Ureter (tissue), 1 donor: ENCODE measurements at regions not wholly inside any gene's neighbourhood (a gene's known extent, or its start where the extent isn't known, plus 50 kb on each side); places are given as distances from the start of the nearest gene placed in this dataset.

Source experiments
- DNase-seq: peaks from one replicate; pipeline ENCODE4 v3.0.0-alpha.2; 2020; ENCODE audit warnings: low spot score
- donor health status: DM: yes; HTN: yes; CAD: no.

DNA sequence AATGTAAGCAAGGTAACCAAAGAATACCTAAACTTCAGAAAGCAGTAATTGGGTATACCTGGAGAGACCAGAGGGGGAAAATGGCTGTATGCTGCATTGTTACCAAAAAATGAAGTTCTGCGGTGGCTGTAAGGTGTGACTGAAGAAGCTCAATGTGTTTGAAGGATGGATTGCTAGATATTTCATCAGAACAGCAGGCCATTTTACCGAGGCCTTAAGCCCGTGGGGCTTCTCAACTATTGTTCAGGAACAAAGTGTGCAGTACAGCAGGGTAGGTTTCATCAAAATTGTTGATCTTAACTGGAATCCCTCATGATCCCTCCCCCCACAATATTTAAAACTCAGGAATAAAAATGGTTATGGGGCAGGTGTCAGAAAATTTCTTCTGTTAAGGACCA is 204.0 kb upstream of the GHITM start:
- no peak for DNase-seq

DNA sequence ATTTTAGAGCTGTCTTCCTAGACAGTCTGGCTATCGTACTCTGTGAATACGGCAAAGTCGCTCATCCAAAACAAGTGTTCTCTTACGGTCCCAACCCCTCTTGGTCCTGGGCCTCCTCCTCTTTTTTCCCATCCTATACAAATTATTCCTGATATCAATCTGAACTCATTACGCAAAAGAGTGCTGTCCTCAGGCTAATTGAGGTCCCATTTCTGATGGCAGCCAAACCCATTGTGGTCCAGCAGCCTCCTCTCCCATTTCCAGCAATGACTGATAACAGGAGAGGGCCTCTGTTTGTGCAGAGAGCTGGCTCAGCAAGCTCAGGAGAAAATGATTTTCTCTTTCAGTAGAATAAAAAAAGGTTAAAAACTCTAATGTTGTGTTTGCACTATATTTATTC is 203.4 kb upstream of the GHITM start:
- DNase-seq = no peak

DNA sequence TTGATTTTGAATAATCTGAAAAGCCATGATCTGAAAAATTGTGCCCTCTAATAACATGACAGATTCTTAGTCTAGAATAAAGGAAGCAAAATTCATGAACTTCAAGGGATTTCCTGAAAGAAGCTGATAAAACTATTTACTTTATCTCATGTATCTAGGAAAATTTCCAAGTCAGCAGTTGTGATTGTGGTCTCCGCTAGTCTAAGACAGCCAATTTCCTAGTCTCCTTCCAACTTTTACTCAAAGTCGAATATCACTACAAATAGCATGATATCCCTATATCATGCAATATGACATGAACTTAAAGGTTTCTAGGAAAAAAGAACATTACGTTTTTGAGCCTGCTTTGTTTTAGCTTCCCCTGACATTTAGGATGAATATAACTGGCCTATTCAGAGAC is 202.1 kb upstream of the GHITM start:
- DNase-seq = no peak

DNA sequence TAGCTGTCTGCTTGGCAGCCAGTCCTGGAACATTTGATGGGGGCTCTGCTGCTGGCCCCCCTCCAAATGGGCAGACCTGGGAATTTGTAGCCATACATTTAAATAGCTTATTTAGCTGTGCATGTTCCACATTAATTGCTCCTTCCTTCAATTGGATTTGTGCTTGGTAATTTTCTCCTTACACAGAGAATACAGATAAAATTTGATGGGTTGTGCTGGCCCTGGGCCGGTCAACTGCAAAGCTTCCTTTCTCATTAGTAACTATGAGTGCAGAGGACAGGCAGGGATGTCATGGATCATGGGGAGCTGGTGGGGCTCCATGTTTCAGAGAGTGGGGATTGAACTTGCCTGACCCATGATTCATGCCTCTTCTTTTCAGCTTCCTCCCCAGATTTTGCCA is 201.5 kb upstream of the GHITM start:
- DNase-seq = no peak

DNA sequence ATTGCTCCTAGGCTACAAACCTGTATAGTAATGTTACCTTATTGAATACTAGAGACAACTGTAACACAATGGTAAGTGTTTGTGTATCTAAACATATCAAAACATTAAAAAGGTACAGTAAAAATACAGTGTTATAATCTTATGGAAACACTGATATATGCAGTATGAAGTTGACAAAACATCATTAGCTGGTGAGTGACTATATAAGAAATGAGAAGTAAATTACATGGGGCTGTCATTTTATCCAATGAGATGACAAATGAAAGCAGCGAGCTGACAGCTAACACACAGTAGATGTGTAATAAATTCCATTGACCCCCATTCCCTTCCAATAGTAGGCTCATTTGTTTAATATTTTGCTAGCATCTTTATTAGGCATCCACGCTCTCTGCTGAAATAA is 198.1 kb upstream of the GHITM start:
- no peak for DNase-seq

DNA sequence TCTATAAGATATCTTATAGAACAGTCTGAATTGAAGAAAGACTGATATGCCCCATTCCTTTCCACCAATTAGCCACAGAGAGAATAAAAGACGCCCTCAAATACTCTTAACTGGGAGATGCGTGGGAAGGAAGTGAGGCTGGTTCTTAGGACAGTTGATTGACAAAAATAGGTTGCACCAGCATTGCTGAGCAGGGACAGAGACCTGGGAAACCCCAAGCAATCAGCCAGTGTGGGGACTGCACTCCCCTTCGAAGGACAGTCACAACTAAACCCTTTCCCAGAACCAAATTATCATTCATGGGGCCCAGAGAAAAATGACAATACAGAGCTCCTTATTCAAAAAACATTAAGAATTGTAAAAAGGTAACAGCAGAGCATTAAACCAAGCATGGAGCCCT is 196.9 kb upstream of the GHITM start:
- DNase-seq = no peak

DNA sequence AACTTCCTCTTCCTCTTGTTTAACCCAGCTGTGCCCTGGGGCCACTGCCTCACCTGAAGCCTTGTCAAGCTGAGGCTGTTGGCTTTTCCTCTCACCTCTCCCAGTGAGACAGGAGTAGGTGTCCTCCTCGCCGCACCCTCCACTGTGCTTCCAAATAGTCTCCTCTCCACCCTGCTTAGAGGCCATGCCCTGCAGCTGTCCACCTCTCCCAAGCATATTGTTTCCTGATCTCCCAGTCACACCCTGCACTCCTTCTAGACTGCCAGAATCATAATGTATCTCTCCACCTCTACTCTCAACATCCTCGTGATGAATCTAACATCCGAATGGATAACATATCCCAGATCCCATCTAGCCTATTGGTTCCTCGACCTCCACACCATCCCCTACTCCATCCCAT is 196.3 kb upstream of the GHITM start:
- no peak for DNase-seq

DNA sequence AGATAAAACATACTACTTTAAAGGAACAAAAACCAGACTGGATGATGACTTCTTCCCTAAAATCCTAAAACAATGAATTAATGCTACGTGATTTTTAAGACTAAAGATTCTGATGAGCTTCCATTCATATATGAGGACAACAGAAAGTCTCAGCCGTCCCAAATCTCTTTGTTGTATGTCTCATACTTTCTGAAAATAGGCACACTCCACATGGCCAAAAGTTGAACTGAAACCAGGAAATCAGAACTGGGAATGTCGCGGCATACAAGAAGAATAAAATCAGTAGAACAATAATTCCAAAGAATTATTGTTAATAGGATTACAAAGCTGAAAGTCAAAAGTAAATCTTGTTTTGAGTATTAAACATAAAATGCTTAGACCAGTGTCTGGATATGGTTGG is 195.4 kb upstream of the GHITM start:
- DNase-seq = no peak

DNA sequence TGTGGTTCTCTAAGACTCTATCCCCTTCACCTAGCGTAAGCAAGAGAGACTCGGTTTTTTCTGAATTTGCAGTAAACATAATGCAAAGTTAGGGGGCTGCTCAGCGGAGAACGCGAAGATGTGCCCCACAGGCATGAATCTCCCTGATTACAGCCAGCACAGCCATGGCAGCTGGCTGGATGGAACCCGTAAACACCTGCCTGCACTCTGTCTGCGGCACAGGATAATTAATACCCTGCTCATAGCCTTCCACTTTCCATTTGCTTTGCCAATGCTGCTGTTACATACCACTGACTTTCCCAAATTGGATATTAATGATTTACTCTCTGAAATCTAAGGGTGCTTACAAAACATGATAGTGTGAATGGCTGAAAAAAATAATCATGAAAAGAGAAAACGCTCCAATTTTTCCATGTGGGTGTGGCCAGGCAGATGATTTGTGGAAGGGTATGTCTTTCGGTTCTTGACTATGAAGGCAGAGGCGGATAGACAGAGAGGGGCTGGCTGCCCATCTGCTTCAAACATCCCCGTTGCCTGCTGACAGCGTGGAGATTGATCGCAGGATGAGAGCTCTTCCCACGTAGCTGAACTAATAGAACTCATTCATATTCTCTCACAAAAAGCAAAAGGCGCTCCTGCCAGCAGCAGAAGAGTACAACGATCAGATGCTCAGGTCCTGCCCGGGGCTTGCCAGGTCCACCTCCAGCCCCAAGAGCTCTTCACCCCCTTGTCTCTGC is 193.2 kb upstream of the GHITM start:
- no peak for DNase-seq

DNA sequence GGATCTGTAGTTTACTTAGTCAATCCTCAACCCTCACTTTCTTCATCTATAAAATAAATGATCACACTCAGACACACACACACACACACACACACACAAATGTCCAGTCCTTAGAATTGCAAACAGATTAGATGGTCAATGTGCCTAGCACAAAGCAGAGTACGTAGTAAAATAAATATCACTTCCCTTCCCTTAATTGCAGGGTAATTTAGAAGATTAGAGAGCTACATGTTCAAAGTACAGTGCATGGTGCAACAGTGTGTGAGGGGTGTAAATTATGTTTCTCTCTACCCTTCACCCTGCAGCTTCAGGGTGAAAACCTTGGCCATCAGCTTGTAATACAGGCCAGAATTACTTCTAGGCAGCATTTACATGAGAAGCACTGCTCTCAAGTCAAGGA is 187.0 kb upstream of the GHITM start:
- DNase-seq = no peak

DNA sequence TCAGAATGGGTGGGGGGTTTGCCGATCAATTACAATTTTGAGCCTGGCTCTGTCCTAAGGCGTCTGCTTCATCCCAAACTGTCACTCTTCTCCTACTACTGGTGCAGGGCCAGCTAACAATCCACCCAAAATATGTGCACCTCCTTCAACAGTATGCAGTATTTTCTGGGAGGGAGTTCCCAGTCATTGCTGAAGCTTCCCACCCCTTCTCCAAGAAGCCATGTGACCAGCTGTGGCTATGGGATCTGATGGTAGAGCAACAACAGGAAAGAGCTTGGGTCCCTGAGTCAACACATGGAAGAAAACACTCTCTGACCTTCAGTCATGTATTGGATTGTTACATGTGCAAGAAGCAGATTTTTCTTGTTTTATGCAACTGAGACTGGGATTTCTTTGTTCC is 185.7 kb upstream of the GHITM start:
- no peak for DNase-seq

DNA sequence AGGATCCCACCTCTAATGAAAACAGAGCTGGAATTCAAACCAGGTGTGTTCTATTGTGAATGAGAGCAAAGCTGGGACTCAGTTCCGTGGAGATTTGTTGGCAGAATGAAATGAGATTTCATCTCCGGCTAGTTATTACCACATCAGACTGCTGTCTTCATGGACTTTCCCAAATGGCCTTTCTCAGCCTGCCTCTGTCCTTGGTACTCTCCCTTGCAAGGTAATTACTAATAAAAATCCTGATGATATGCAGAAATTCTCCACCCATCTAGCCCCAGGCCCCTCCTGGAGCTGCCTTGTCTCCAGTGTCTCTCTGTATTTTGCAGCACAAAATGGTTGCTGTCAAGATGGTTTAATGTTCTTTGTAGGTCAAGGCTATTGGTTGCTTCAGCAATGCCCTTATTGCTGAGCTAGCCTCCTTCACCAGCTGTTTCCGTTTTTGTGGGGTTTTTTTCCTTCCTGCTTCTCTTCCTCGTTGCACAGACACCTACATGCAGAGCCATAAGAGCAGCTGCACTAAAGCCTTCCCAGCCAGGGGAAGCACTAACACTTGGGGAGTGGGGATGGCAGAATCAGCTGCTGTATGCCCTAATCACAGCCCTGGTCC is 185.0 kb upstream of the GHITM start:
- no peak for DNase-seq

DNA sequence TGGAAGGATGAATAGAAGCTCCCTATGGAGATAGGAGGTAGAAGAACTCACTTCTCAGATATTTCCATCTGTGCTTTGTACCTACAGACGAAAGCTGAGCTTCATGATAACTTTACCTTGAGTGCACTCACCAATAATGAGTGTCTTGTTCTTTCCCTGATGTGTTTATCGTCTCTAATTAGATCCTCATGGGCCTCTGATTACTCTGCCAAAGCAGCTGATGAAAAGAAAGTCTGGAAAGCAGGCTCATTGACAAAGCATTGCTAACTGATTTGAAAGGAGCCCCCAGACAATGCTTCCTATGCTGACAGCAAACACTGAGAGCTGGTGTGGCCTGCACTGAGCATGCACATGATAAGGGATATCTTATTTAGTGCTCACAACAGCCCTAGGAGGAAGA is 183.9 kb upstream of the GHITM start:
- DNase-seq = no peak

DNA sequence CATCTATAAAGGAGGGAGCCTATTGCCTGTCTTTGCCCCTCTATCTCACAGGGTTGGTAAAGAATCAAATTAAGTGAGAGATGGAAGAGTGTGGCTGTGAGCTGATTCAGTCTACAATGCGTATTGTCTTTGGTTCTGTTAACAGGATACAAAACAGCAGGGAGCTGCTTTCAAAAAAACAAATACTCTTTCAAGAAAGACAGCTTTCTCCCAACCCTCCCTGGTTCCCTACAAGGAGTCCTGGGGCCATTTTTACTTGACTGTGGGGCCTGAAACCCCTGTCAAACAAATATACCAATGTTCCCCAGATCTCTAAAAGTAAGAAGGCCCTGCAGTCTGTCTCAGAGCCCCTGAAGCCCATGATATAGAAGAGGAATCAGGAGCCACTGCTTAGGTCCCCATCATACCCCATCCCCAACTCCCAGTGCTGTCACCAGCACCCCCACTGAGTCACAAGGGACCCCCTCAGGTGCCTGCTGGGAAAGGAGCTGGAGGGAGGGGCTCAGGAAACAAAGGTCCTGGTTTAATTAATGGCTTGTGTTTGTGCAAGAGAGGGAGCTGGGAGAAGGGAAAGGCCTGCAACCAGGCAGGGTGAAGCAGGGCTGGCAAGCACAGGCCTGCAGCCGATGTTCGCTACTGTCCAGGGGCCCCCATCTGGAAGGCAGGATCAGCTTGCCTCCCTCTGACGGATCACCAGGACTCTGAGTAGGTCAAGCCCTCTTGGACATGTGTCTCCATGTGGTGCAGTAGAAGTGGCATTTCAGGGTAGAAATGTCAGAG is 182.0 kb upstream of the GHITM start:
- no peak for DNase-seq

DNA sequence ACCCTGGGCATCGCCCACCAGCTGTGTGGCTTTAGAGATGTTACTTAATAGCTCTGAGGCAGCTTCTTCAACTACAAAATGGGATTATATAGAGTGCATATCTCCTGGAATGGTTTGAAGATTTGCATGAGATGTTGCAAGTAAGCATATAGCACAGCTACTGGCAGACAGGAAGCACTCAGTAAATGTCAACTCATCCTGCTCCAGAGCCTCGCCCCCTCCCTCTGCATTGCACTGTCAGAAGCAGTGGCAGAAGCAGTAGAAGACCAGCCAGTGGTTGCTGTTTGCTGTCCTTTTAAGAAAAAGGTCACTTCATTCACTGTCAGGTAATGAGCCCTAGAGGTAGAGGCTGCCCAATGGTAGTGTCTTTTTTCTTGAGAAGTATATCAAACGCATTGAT is 180.0 kb upstream of the GHITM start:
- DNase-seq = no peak

DNA sequence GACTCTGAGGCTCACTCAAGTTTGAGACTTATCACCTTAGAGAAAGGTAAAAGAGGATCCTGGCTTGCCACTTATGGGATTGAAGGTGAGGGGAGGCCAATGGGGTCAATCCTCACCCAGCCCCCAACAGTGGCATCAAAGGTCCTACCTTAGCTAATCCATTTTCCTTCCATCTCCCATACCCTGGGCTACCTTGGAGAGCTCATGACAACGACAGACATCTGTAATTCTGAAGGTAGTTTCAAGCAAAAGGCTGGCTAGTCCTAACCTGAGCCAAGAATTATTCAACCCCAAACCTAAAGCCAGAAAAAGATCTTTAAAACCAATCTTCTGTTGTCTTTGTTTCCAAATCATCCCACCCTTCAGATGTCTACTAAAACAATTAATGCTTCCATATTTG is 179.2 kb upstream of the GHITM start:
- no peak for DNase-seq

DNA sequence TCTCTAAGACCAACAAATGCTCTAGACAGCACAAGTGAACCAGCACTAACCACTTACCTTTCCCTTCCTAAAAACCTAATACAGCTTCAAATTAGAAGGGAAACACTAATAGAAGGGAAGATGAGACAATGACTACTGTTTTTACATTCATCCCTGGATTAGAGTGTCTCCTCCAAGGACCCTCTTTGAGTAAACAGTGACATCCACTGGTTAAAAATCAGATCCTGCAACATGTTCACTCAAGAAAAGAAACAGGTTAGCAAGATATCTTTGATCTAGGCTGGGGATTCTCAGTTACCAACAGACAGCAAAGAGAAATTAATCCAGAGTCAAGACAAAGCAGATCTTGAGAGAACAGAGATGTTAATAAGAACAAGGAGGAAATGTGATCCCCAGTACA is 177.7 kb upstream of the GHITM start:
- DNase-seq = no peak

DNA sequence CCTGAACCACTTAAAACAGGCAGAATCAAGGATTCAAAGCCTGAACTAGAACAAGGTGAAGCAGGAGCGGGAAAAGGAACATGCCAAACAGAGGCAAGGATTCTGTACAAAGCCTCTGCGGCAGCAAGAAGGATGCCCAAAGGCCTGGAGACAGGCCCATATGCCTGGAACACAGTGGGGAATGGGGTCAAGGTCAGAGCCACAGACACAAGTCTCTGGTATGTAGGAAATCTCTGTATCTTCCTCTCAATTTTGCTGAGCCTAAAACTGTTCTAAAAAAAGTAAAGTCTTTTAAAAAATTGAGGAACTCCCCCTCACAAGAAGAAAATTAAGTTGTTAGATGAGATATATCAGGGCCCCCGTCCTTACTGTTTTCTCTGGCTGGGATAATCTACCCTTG is 175.9 kb upstream of the GHITM start:
- no peak for DNase-seq

DNA sequence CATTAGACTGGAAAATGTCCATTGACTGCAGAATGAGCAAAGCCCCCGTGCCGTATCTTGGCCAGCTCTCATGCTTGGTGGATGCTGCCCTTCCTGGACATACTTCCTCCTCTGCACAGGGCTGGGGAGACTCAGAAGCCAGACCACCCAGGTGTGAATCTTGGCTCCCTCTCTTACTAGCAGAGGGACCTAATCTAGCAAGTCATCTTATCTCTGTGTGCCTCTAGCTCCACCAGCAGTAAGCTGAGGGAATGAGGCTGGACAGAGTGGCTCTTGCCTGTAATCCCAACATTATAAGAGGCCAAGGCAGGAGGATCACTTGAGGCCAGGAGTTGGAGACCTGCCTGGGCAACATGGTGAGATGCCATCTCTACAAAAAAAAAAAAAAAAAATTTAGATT is 173.8 kb upstream of the GHITM start:
- DNase-seq = no peak

DNA sequence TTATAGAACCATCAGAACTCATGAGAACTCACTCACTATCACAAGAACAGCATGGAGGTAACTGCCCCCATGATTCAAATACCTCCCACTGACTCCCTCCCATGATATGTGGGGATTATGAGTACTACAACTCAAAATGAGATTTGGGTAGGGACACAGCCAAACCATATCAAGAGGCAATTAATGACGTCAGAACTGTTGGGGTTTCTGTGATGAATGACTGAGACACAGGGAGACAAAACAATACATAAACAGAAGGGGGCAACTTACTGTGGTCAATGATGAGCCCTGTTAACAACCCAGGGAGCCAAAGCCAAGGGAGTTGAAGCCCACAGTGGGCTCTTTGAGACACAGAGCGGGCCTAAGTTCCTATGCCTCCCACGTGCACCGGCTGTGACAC is 171.3 kb upstream of the GHITM start:
- DNase-seq = no peak

DNA sequence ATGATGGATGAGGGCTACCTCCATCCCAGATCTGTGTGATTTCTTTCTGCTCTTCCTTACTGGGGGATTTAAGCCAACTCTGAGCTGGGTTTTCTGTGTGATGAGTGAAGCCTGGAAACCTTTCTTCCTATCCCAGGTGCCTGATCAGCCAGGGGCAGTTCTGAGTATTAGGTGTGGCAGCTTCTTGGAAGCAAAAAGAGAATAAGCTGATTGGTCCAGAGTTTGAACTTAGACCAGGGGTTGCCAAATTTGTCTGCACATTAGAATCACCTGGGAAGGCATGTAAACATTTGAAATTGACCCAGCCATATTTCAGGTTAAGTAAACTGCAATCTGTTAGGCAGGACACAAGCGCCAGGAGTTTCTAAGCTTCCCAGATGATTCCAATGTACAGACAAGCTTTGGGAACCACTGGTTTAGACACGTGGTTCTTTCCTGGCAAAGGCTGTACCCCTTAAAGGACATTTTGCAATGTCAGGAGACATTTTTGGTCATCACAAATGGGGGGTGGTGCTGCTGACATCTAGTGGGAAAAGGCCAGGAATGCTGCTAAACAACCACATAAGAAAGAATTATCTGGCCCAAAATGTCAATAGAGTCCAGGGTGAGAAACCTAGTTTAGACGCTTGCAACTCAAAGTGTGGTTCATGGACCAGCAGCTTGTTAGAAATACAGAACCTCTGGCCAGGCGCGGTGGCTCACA is 160.5 kb upstream of the GHITM start:
- DNase-seq = no peak

DNA sequence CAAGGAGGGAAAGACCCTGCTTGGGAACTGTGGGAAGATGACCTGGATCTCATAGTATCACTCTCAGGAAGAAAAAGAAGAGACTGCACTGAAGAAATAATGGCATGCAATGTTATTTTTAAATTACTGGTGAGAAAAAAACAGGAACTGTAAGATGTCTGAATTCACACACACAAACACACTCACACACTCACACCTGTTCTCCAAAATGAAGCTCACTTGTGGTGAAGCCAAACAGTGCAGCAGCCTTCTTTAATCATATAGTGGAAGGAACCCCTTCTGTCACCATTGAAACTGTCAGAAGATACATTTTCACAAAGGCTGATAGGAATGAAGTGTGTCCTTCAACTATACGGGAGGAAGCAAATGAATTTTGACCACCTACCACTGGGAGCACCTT is 156.5 kb upstream of the GHITM start:
- no peak for DNase-seq
